Ramos (cell line): ENCODE measurements at regions not wholly inside any gene's neighbourhood (a gene's known extent, or its start where the extent isn't known, plus 50 kb on each side); places are given as distances from the start of the nearest gene placed in this dataset.
"Not testable (repeated sequence)": the region's sequence is repeated elsewhere in the genome, so short reads cannot be mapped to it uniquely, and the experiment has no call there.

Experiments used
- in situ Hi-C: fragments of 300-500 bp; cut with MboI; formaldehyde crosslinking; loops from one replicate; pipeline ENCODE4 v1.14.3; 2022; ENCODE audit warnings: low sequenced_read_pairs; ENCODE audit not compliant: unreplicated experiment

DNA sequence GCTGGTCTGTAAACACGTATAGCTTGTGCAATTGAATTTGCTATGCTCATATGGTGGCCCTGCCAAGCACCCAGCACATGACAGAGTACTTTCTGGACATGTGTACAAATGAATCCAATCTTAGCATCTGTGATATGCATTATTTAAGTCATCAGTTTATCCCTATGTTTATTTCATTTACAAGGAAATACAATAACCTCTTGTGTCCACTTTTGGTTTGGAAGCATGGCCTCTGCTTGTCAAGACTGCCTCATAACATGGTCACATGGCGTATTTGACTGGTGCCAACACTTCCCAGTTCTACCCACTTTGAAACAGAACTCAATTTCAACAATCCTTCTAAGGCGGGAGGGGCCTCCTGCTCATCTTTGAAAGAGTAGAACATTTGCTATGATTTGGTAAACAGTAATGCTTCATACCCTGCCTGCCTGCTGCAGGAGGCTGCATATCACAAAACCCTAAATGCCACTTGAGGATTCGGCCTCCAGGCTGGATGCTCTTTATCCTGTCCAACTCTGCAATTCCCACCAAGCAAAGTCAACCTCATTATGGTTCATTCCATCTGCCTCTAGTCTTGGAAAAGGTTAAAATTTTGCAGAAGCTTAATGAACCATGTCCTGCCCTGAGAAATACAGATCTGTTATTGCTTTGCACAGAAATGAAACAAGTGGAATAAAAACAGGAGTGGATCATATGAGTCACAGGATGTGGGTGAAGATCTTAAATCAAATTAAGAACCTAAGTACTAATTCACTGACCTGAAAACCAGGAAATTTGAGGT lies 151.3 kb downstream of the CYSLTR2 start:
- in situ Hi-C loops = no loop called here

- in situ Hi-C loops = no loop called here
Observed at GRCh38 chr13:48806522-48806921, 152.8 kb downstream of the CYSLTR2 start.

GRCh38 chr13:48808683-48809082 lies 155.0 kb downstream of the CYSLTR2 start:
- in situ Hi-C loops = no loop called here

DNA sequence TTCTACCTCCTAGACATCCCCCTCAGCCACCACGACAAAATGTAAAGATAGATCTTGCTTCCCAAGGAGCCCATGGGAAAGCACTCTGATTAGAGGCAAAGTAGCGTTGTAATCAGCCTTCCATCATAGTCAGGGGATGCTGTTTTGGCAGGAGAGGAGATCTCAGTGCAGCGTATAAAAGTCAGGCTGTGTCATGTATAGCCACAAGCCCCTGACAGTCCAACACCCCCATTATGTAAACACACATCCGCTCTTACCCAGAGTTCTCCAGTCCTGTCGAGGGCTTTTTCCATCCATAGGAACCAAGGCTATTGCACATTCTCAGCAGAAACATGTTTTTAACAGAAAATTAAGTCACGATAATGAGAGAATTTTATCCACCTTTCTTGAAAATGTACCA lies 156.3 kb downstream of the CYSLTR2 start:
- in situ Hi-C loops = no loop called here

GRCh38 chr13:48813518-48813917 lies 159.8 kb downstream of the CYSLTR2 start:
- in situ Hi-C loops = no loop called here

DNA sequence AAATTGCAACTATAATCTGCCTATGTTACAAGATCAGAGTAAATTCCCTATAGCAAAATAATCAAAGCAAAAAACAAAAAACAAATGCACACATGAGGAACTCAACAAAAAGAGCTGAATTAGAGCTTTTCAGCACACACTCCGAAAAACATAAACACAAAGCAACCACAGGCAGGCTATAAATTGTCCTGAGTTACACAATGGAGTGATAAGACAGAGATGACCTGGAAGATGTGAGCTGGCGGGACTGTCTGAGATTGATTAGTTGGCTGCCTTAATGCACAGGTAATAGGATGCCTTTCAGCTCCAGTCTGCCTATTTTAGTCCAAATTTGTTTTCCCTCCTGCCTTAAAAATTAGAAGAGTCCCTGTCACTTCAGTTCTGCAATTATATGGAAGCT lies 159.0 kb upstream of the FNDC3A start:
- in situ Hi-C loops = no loop called here

GRCh38 chr13:48817166-48817802 lies 158.4 kb upstream of the FNDC3A start:
- in situ Hi-C loops = no loop called here

GRCh38 chr13:48818495-48819356 lies 157.0 kb upstream of the FNDC3A start:
- in situ Hi-C loops = no loop called here

DNA sequence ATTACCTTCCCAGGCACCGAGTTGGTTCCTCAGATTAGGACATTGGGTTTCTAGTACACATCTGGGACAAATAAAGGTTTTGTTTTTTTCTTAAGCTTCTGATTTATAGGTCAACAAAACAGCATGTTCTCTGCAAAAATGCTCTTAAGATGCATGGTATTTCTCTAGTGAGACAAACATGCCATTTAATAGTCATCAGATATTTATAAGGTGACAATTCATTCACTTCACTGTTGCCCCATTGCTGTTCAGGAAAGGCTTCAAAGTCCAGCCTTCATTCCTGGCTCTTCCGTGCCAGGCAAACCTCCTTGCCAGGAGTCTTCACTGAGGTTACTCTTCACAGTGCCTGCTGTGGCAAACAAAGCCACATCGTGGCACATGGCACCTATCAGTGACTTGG lies 156.3 kb upstream of the FNDC3A start:
- in situ Hi-C loops = no loop called here

- in situ Hi-C loops = no loop called here
Observed at GRCh38 chr13:48819899-48820298, 155.8 kb upstream of the FNDC3A start.

DNA sequence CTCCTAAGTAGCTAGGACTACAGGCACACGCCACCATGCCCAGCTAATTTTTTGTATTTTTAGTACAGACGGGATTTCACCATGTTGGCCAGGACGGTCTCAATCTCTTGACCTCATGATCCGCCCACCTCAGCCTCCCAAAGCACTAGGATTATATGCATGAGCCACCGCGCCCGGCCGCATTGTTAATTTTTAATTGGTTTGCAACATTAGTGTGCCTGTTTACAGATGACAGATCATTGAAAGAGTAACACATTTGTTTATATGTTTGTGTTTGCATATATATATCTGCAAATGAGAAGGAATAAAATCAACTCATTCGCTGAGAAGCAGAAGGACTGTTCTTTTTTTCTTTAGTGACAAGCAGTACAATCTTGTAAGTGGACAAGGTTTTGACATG lies 152.2 kb upstream of the FNDC3A start:
- in situ Hi-C loops = not testable (repeated sequence)

DNA sequence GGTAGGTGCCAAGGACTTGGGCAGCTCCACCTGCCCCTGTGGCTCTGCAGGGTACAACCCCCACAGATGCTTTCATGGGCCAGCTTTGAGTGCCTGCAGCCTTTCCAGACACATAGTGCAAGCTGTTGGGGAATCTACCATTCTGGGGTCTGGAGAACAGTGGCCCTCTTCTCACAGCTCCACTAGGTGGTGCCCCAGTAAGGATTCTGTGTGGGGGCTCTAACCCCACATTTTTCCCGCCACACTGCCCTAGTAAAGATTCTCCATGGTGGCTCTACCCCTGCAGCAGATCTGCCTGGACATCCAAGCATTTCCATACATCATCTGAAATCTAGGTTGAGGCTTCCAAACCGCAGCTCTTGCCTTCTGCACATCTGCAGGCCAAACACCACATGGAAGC lies 149.7 kb upstream of the FNDC3A start:
- in situ Hi-C loops = no loop called here

DNA sequence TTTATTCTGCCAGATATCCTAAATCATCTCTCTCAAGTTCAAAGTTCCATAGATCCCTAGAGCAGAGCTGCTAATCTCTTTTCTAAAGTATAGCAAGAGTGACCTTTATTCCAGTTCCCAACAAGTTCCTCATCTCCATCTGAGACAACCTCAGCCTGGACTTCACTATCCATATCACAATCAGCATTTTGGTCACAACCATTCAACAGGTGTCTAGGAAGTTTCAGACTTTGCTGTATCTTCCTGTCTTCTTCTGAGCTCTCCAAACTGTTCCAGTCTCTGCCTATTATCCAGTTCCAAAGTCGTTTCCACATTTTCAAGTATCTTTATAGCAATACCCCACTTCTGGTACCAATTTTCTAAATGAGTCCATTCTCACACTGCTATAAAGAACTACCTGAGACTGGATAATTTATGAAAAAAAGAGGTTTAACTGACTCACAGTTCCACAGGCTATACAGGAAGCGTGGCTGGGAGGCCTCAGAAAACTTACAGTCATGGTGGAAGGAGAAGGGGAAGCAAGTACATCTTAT lies 148.7 kb upstream of the FNDC3A start:
- in situ Hi-C loops = not testable (repeated sequence)

GRCh38 chr13:48827709-48828108 lies 148.0 kb upstream of the FNDC3A start:
- in situ Hi-C loops = no loop called here

DNA sequence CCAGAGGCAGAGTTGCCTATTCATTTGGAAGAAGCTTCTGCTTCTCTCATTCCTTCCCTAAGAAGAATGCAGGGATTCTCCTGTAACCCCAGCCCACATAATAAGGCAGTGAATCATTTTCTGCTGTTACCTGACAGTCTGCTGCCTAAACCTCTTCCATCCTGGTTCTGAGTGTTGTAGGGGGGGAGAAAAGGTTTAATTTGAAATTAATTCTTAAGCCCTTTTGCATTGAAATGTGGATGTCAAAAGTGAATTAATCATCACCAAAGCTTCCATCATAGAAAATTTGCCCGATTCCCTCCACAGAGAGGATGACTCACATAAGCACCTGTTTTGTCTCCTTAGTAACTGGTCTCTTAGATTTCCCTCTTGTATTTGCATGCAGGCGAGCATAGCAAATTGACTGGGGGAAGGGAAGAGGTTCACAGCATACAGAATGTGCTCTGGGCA lies 146.7 kb upstream of the FNDC3A start:
- in situ Hi-C loops = no loop called here

DNA sequence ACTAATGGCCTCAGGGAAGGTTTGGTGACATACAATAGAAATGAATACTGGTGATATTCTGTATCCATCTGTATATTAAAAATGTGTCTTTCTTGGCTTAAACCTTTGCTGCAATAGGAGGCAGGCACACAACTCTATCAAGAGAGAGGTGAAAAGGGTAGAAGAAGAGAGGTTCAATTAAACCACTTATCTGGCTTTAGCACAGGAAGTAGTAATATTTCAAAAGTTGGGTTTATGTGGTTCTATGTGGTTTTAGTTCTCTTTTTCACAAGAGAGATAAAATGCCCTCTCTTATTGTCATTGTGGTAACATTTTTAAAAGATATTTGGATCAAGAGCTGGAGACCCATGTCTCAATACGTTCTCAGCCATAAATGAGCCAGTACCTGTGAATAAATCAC lies 146.2 kb upstream of the FNDC3A start:
- in situ Hi-C loops = no loop called here

GRCh38 chr13:48831248-48831647 lies 144.5 kb upstream of the FNDC3A start:
- in situ Hi-C loops = no loop called here

GRCh38 chr13:48833412-48833811 lies 142.3 kb upstream of the FNDC3A start:
- in situ Hi-C loops = no loop called here

DNA sequence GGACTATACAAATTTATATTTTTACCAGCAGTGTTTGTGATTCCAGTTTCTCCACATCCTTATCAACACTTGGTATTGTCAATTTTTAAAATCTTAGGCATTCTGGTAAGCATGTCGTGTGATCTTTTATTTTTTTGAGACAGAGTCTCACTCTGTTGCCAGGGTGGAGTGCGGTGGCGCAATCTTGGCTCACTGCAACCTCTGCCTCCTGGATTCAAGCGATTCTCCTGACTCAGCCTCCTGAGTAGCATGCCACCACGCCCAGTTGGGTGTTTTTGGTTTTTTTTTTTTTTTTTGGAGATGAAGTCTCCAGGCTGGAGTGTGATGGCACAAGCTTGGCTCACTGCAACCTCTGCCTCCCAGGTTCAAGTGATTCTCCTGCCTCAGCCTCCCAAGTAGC lies 140.4 kb upstream of the FNDC3A start:
- in situ Hi-C loops = not testable (repeated sequence)

DNA sequence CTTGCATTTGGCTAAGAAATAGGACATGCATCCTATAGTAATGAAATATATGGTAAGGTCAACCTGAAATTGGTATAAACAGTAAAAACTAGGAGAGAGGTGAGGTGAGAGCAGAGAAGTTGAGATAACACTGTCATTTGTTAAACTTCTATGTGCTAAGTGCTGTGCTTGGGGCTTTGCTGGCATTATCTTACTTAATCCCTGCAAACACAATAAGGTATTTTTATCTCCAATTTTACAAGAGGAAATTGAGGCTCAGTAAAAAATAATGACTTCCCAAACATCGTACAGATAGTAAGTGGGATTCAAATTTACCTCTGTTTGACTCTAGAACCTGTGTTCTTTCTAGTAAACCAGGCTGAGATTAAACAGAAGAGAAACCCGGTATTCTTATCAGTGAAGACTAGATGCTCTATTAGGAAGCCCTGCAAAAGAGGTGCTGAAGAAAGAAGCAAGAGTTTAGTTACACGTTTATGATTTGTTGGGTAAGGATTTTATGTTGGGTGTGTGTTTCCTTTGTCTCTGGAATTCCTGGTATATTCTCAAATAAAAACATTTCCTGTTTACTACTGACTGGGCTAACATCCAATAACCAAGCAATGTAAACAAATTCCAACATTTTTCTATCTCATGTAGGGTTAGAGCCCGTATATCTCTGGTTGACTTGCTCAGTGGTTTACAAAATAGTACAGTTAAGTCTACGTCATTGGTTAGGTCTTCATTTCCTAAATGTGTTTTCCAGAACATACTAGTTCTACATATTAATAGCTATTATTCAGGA lies 137.3 kb upstream of the FNDC3A start:
- in situ Hi-C loops = no loop called here
